Glomerular visceral epithelial cell (primary cell): ENCODE measurements at regions not wholly inside any gene's neighbourhood (a gene's known extent, or its start where the extent isn't known, plus 50 kb on each side); places are given as distances from the start of the nearest gene placed in this dataset.

Experiments
- DNase-seq: peaks from one replicate; pipeline ENCODE4 v3.0.0-alpha.2; 2016; ENCODE audit errors: extremely low spot score

GRCh38 chr7:25395976-25396375 lies 167.7 kb upstream of the NPVF start:
- no peak for DNase-seq

- no peak for DNase-seq
These were observed 168.4 kb upstream of the NPVF start for GRCh38 chr7:25396668-25397067.

GRCh38 chr7:25398418-25398817 lies 170.1 kb upstream of the NPVF start:
- no peak for DNase-seq

GRCh38 chr7:25399000-25399750 lies 170.9 kb upstream of the NPVF start:
- DNase-seq: no peak

GRCh38 chr7:25402532-25402931 lies 174.2 kb upstream of the NPVF start:
- DNase-seq: no peak

- DNase-seq: no peak
These were observed 177.4 kb upstream of the NPVF start for GRCh38 chr7:25405736-25406135.

- no peak for DNase-seq
These were observed 178.8 kb upstream of the NPVF start for GRCh38 chr7:25407053-25407452.

- DNase-seq: no peak
These were observed 179.9 kb upstream of the NPVF start for GRCh38 chr7:25408012-25408687.

GRCh38 chr7:25408876-25409275 lies 180.6 kb upstream of the NPVF start:
- no peak for DNase-seq

- no peak for DNase-seq
These were observed 181.8 kb upstream of the NPVF start for GRCh38 chr7:25409897-25410636.

- DNase-seq: no peak
These were observed 192.5 kb upstream of the NPVF start for GRCh38 chr7:25420771-25421170.

- no peak for DNase-seq
These were observed 195.8 kb upstream of the NPVF start for GRCh38 chr7:25424113-25424512.

GRCh38 chr7:25424855-25425254 lies 196.6 kb upstream of the NPVF start:
- no peak for DNase-seq

- DNase-seq: no peak
These were observed 199.4 kb upstream of the NPVF start for GRCh38 chr7:25427721-25428120.

- DNase-seq: no peak
These were observed 201.4 kb upstream of the NPVF start for GRCh38 chr7:25429731-25430130.

GRCh38 chr7:25430200-25430931 lies 202.1 kb upstream of the NPVF start:
- no peak for DNase-seq

- DNase-seq: no peak
These were observed 203.7 kb upstream of the NPVF start for GRCh38 chr7:25431956-25432450.

GRCh38 chr7:25432807-25433206 lies 204.5 kb upstream of the NPVF start:
- no peak for DNase-seq

GRCh38 chr7:25436413-25436812 lies 208.1 kb upstream of the NPVF start:
- DNase-seq: no peak

GRCh38 chr7:25437308-25437707 lies 209.0 kb upstream of the NPVF start:
- no peak for DNase-seq

- DNase-seq: no peak
These were observed 216.7 kb upstream of the NPVF start for GRCh38 chr7:25444991-25445390.

GRCh38 chr7:25448301-25448700 lies 220.0 kb upstream of the NPVF start:
- DNase-seq: no peak
